Lung (tissue), 11 donors: ENCODE measurements at regions not wholly inside any gene's neighbourhood (a gene's known extent, or its start where the extent isn't known, plus 50 kb on each side); places are given as distances from the start of the nearest gene placed in this dataset.

Experiments used
- ATAC-seq: fragments of 200-7000 bp; cut with Tn5 transposase; one replicate; pipeline ENCODE4 v1.9.1; 2020; ENCODE audit warnings: moderate number of reproducible peaks; ENCODE audit not compliant: insufficient read depth, low FRiP score
- DNase-seq, 3 donors: peaks; one replicate each; pipeline ENCODE4 v3.0.0-alpha.2; 2013 to 2017
- H3K27ac ChIP-seq, 2 donors: one replicate each; pipeline ENCODE4 v1.5.1; 2013; ENCODE audit warnings: mild to moderate bottlenecking in 2 of 2, moderate library complexity in 2 of 2, control low read depth in 1 of 2, inconsistent platforms in 1 of 2, low read depth in 1 of 2, low read length in 1 of 2
- H3K27me3 ChIP-seq, 3 donors: one replicate each; pipeline ENCODE4 v1.5.1; 2013; ENCODE audit warnings: low read length in 2 of 3; ENCODE audit not compliant: control insufficient read depth in 3 of 3, insufficient read depth in 3 of 3
- H3K36me3 ChIP-seq, 4 donors: one replicate each; pipeline ENCODE4 v1.5.1; 2013; ENCODE audit warnings: low read length in 4 of 4, mild to moderate bottlenecking in 1 of 4, moderate library complexity in 1 of 4; ENCODE audit not compliant: control insufficient read depth in 4 of 4, insufficient read depth in 4 of 4
- H3K4me1 ChIP-seq, 5 donors: one replicate each; pipeline ENCODE4 v1.5.1; 2013; ENCODE audit warnings: low read length in 5 of 5, mild to moderate bottlenecking in 2 of 5, moderate library complexity in 1 of 5; ENCODE audit not compliant: control insufficient read depth in 5 of 5, insufficient read depth in 5 of 5
- H3K4me3 ChIP-seq: one replicate; pipeline ENCODE4 v1.5.1; 2013; ENCODE audit warnings: mild to moderate bottlenecking, control low read depth, moderate library complexity
- H3K9ac ChIP-seq, 2 donors: one replicate each; pipeline ENCODE4 v1.5.1; 2013; ENCODE audit warnings: low read length in 2 of 2, control low read depth in 1 of 2; ENCODE audit not compliant: insufficient read depth in 1 of 2
- H3K9me3 ChIP-seq, 4 donors: one replicate each; pipeline ENCODE4 v1.5.1; 2013; ENCODE audit warnings: low read length in 3 of 4, mild to moderate bottlenecking in 1 of 4, moderate library complexity in 1 of 4; ENCODE audit not compliant: control insufficient read depth in 4 of 4, insufficient read depth in 3 of 4
- CTCF ChIP-seq: IDR thresholded peaks from 2 replicates; pipeline ENCODE4 v1.5.1; 2012; ENCODE audit warnings: mild to moderate bottlenecking; ENCODE audit errors: control extremely low read depth, extremely low read depth
- WGBS, 2 donors: extraction: QIAGEN DNeasy Blood & Tissue Kit; methylation state at CpG; one replicate each; pipeline ENCODE4 v1.1.7; 2013; 5-methylcytosine and 5-hydroxymethylcytosine counted together
- donor health status: control.
- donor health status: control.
- donor health status: Bipolar disorder and iron deficiency.
- donor health status: healthy.
- donor health status: DM: yes; HTN: yes; CAD: no.

- ATAC-seq (no peak), DNase-seq (no peak)
- no peak for TF ChIP-seq CTCF
- Histone ChIP-seq H3K4me1 (peaks cover 0 to 2% (median 0%) of the 10 kb centered on the region in 5 donors), H3K4me3 (no peak overlapping the region), H3K9me3 (no peaks in the 10 kb centered on the region), H3K27ac (no peak overlapping the region), H3K27me3 (no peaks in the 10 kb centered on the region), H3K9ac (no peak overlapping the region), H3K36me3 (no peaks in the 10 kb centered on the region)
- 88 to 97% methylated on average over 4 of the region's 4 CpGs for WGBS, 2 donors
Observed at GRCh38 chr2:61736953-61737352, 116.9 kb downstream of the FAM161A start.

- H3K4me3 ChIP-seq = no peak overlapping the region
- ATAC-seq (no peak), DNase-seq (no peak)
- WGBS, 2 donors = 95 to 100% methylated on average over 2 of the region's 2 CpGs
- no peak overlapping the region for H3K9ac ChIP-seq
- no peaks in the 10 kb centered on the region for H3K36me3 ChIP-seq
- peaks cover 0 to 4% (median 0%) of the 10 kb centered on the region in 4 donors for H3K9me3 ChIP-seq
- H3K27me3 ChIP-seq = no peaks in the 10 kb centered on the region
- no peak overlapping the region for H3K27ac ChIP-seq
- H3K4me1 ChIP-seq = peaks cover 0 to 2% (median 0%) of the 10 kb centered on the region in 5 donors
- no peak for TF ChIP-seq CTCF
Observed at GRCh38 chr2:61733563-61733962, 120.3 kb downstream of the FAM161A start.

GRCh38 chr2:61732787-61733186 lies 121.1 kb downstream of the FAM161A start:
- Histone ChIP-seq H3K27me3 (no peaks in the 10 kb centered on the region), H3K27ac (no peak overlapping the region), H3K9ac (no peak overlapping the region), H3K36me3 (no peaks in the 10 kb centered on the region), H3K9me3 (peaks cover 0 to 4% (median 0%) of the 10 kb centered on the region in 4 donors), H3K4me1 (no peaks in the 10 kb centered on the region), H3K4me3 (no peak overlapping the region)
- TF ChIP-seq CTCF = no peak
- no peak for ATAC-seq
- no peak for DNase-seq

- no peaks in the 10 kb centered on the region for H3K27me3 ChIP-seq
- ATAC-seq = no peak
- no peak for TF ChIP-seq CTCF
- peaks cover 0 to 7% (median 0%) of the 10 kb centered on the region in 4 donors for H3K9me3 ChIP-seq
- no peaks in the 10 kb centered on the region for H3K4me1 ChIP-seq
- no peak overlapping the region for H3K27ac ChIP-seq
- no peaks in the 10 kb centered on the region for H3K36me3 ChIP-seq
- no peak overlapping the region for H3K4me3 ChIP-seq
- no peak overlapping the region for H3K9ac ChIP-seq
- no peak for DNase-seq
- WGBS, 2 donors = 55 to 62% methylated on average over 1 of the region's 1 CpG
Observed at GRCh38 chr2:61727746-61728145, 126.1 kb downstream of the FAM161A start.
